H9 (cell line): ENCODE measurements at regions not wholly inside any gene's neighbourhood (a gene's known extent, or its start where the extent isn't known, plus 50 kb on each side); places are given as distances from the start of the nearest gene placed in this dataset.

Source experiments
- DNase-seq: peaks from one replicate; pipeline ENCODE4 v3.0.0-alpha.2; 2017
- H2AFZ ChIP-seq: one replicate; pipeline ENCODE4 v1.6.1; 2013; ENCODE audit warnings: mild to moderate bottlenecking, low read length, control low read depth, moderate library complexity
- H2AK5ac ChIP-seq: 2 replicates; pipeline ENCODE4 v1.6.1; 2013; ENCODE audit warnings: low read length, control low read depth, mixed read lengths; ENCODE audit not compliant: insufficient read length
- H2BK120ac ChIP-seq: one replicate; pipeline ENCODE4 v1.6.1; 2013; ENCODE audit warnings: low read depth, mild to moderate bottlenecking, low read length, control low read depth, inconsistent platforms; ENCODE audit not compliant: poor library complexity, severe bottlenecking
- H2BK12ac ChIP-seq: 2 replicates; pipeline ENCODE4 v1.6.1; 2013; ENCODE audit warnings: low read length, control low read depth, mixed read lengths, low read depth; ENCODE audit not compliant: insufficient read length
- H2BK15ac ChIP-seq: 2 replicates; pipeline ENCODE4 v1.6.1; 2013; ENCODE audit warnings: low read depth, low read length, control low read depth
- H2BK20ac ChIP-seq: one replicate; pipeline ENCODE4 v1.6.1; 2013; ENCODE audit warnings: low read depth, mild to moderate bottlenecking, low read length, control low read depth, inconsistent platforms; ENCODE audit not compliant: poor library complexity, severe bottlenecking
- H2BK5ac ChIP-seq: 2 replicates; pipeline ENCODE4 v1.6.1; 2013; ENCODE audit warnings: low read length, control low read depth, mixed read lengths; ENCODE audit not compliant: insufficient read length
- H3K14ac ChIP-seq: 2 replicates; pipeline ENCODE4 v1.6.1; 2013; ENCODE audit warnings: low read length, control low read depth; ENCODE audit not compliant: insufficient read depth
- H3K18ac ChIP-seq: 2 replicates; pipeline ENCODE4 v1.6.1; 2013; ENCODE audit warnings: low read depth, mild to moderate bottlenecking, mixed read lengths, low read length, control low read depth; ENCODE audit not compliant: insufficient read length
- H3K23ac ChIP-seq: 2 replicates; pipeline ENCODE4 v1.6.1; 2013; ENCODE audit warnings: low read length, control low read depth, mixed read lengths, low read depth; ENCODE audit not compliant: insufficient read length
- H3K23me2 ChIP-seq: 2 replicates; pipeline ENCODE4 v1.6.1; 2013; ENCODE audit warnings: low read depth, mild to moderate bottlenecking, mixed read lengths, low read length, control low read depth; ENCODE audit not compliant: insufficient read length, poor library complexity, severe bottlenecking
- H3K27ac ChIP-seq: 2 replicates; pipeline ENCODE4 v1.5.1; 2013; ENCODE audit warnings: low read length, control low read depth, mixed read lengths, low read depth; ENCODE audit not compliant: insufficient read length
- H3K27me3 ChIP-seq: 2 replicates; pipeline ENCODE4 v1.6.1; 2013; ENCODE audit warnings: low read length, control low read depth, inconsistent platforms; ENCODE audit not compliant: insufficient read depth
- H3K4ac ChIP-seq: 2 replicates; pipeline ENCODE4 v1.6.1; 2013; ENCODE audit warnings: low read depth, mild to moderate bottlenecking, control low read depth, inconsistent platforms, low read length, moderate library complexity
- H3K4me1 ChIP-seq: 2 replicates; pipeline ENCODE4 v1.6.1; 2013; ENCODE audit warnings: low read length, control low read depth, inconsistent platforms; ENCODE audit not compliant: insufficient read depth
- H3K4me2 ChIP-seq: 2 replicates; pipeline ENCODE4 v1.6.1; 2013; ENCODE audit warnings: low read length, control low read depth, mixed read lengths; ENCODE audit not compliant: insufficient read length, insufficient read depth
- H3K56ac ChIP-seq: 2 replicates; pipeline ENCODE4 v1.6.1; 2013; ENCODE audit warnings: low read depth, mild to moderate bottlenecking, mixed read lengths, low read length, control low read depth; ENCODE audit not compliant: insufficient read length
- H3K79me1 ChIP-seq: 2 replicates; pipeline ENCODE4 v1.6.1; 2013; ENCODE audit warnings: low read depth, mild to moderate bottlenecking, moderate library complexity, low read length, control low read depth, inconsistent platforms; ENCODE audit not compliant: insufficient read depth, poor library complexity, severe bottlenecking
- H3K79me2 ChIP-seq: 2 replicates; pipeline ENCODE4 v1.6.1; 2013; ENCODE audit warnings: low read length, control low read depth, inconsistent platforms; ENCODE audit not compliant: insufficient read depth
- H3K9ac ChIP-seq: 2 replicates; pipeline ENCODE4 v1.6.1; 2013; ENCODE audit warnings: low read length, control low read depth, mixed read lengths; ENCODE audit not compliant: insufficient read length; ENCODE audit errors: extremely low read depth
- H3K9me3 ChIP-seq: one replicate; pipeline ENCODE4 v1.6.1; 2013; ENCODE audit warnings: low read depth, low read length, inconsistent platforms; ENCODE audit not compliant: control insufficient read depth
- H3T11ph ChIP-seq: one replicate; pipeline ENCODE4 v1.6.1; 2013; ENCODE audit warnings: mild to moderate bottlenecking, low read length, control low read depth, inconsistent platforms
- H4K20me1 ChIP-seq: one replicate; pipeline ENCODE4 v1.6.1; 2013; ENCODE audit not compliant: control insufficient read depth, insufficient read length, insufficient read depth
- H4K5ac ChIP-seq: 2 replicates; pipeline ENCODE4 v1.6.1; 2013; ENCODE audit warnings: low read depth, mild to moderate bottlenecking, mixed read lengths, low read length, control low read depth; ENCODE audit not compliant: insufficient read length
- H4K8ac ChIP-seq: replicated peaks from 2 replicates; pipeline ENCODE4 v1.6.1; 2013; ENCODE audit warnings: low read length, control low read depth, mixed read lengths, low read depth; ENCODE audit not compliant: insufficient read length
- H4K91ac ChIP-seq: 2 replicates; pipeline ENCODE4 v1.6.1; 2013; ENCODE audit warnings: low read depth, mild to moderate bottlenecking, moderate library complexity, mixed read lengths, low read length, control low read depth; ENCODE audit not compliant: insufficient read length
- H3K27ac Mint-ChIP-seq, 3 experiments: 2 replicates in 2 of 3; 3 replicates in 1 of 3; pipeline ENCODE4 v1.8.0; 2020 to 2021; ENCODE audit warnings: mixed read lengths in 3 of 3, mild to moderate bottlenecking in 1 of 3, moderate library complexity in 1 of 3
- H3K27me3 Mint-ChIP-seq: 2 replicates; pipeline ENCODE4 v1.8.0; 2021; ENCODE audit warnings: low read depth, mild to moderate bottlenecking, moderate library complexity, mixed read lengths
- H3K36me3 Mint-ChIP-seq, 3 experiments: 2 replicates in 2 of 3; 3 replicates in 1 of 3; pipeline ENCODE4 v1.8.0; 2020 to 2021; ENCODE audit warnings: low read depth in 3 of 3, mixed read lengths in 3 of 3; ENCODE audit not compliant: insufficient read depth in 1 of 3
- H3K4me1 Mint-ChIP-seq, 2 experiments: 2 replicates each; pipeline ENCODE4 v1.8.0; 2020; ENCODE audit warnings: mixed read lengths in 2 of 2
- H3K4me3 Mint-ChIP-seq, 2 experiments: 2 replicates in 1 of 2; 3 replicates in 1 of 2; pipeline ENCODE4 v1.8.0; 2020 to 2021; ENCODE audit warnings: mild to moderate bottlenecking in 2 of 2, mixed read lengths in 2 of 2, moderate library complexity in 1 of 2
- H3K9me3 Mint-ChIP-seq, 2 experiments: 2 replicates in 1 of 2; 3 replicates in 1 of 2; pipeline ENCODE4 v1.8.0; 2020; ENCODE audit warnings: mild to moderate bottlenecking in 2 of 2, mixed read lengths in 2 of 2, moderate library complexity in 1 of 2
- CTCF ChIP-seq: fragments of 200-600 bp; sonication (generic); conservative IDR thresholded peaks from 3 replicates; pipeline ENCODE4 v1.8.0; 2021; ENCODE audit warnings: antibody characterized with exemption, mild to moderate bottlenecking
- WGBS: extraction: QIAGEN DNeasy Blood & Tissue Kit; methylation state at CpG from one replicate; pipeline ENCODE4 v1.1.7; 2013; ENCODE audit warnings: missing lambda C conversion rate, low lambda C conversion rate, mixed read lengths; ENCODE audit not compliant: insufficient read length; ENCODE audit errors: extremely low coverage; 5-methylcytosine and 5-hydroxymethylcytosine counted together

GRCh38 chr10:94049911-94050310, 56.2 kb downstream of the PLCE1 start:
- H4K5ac ChIP-seq, result no peak overlapping the region
- H3T11ph ChIP-seq, result no peak overlapping the region
- H3K27me3 ChIP-seq, result no peaks in the 10 kb centered on the region
- no peaks in the 10 kb centered on the region for H4K20me1 ChIP-seq
- no peak overlapping the region for H4K8ac ChIP-seq
- Mint-ChIP-seq H3K27ac (no peak overlapping the region), H3K4me1 (peaks cover 4 to 7% of the 10 kb centered on the region in 2 experiments), H3K4me3 (no peak overlapping the region), H3K9me3 (no peaks in the 10 kb centered on the region), H3K36me3 (no peaks in the 10 kb centered on the region), H3K27me3 (no peaks in the 10 kb centered on the region)
- H3K9ac ChIP-seq, result no peak overlapping the region
- H2BK12ac ChIP-seq, result no peak overlapping the region
- TF ChIP-seq CTCF, result no peak
- H3K14ac ChIP-seq, result no peak overlapping the region
- no CpG with 5 or more reads among the region's 4 CpGs for WGBS
- H3K27ac ChIP-seq, result no peak overlapping the region
- DNase-seq, result no peak
- H2BK120ac ChIP-seq, result no peak overlapping the region
- no peak overlapping the region for H2BK5ac ChIP-seq
- H3K23ac ChIP-seq, result no peak overlapping the region
- no peak overlapping the region for H3K18ac ChIP-seq
- H3K4me1 ChIP-seq, result peaks cover 2% of the 10 kb centered on the region; the same call in 1 of the 2 replicates
- H3K4me2 ChIP-seq, result no peak overlapping the region
- no peak overlapping the region for H2AK5ac ChIP-seq
- no peaks in the 10 kb centered on the region for H3K79me1 ChIP-seq
- no peaks in the 10 kb centered on the region for H3K79me2 ChIP-seq
- no peaks in the 10 kb centered on the region for H3K23me2 ChIP-seq
- H4K91ac ChIP-seq, result no peak overlapping the region
- H2BK20ac ChIP-seq, result no peak overlapping the region
- no peaks in the 10 kb centered on the region for H3K9me3 ChIP-seq
- H3K4ac ChIP-seq, result no peak overlapping the region
- no peak overlapping the region for H2AFZ ChIP-seq
- no peak overlapping the region for H2BK15ac ChIP-seq
- no peak overlapping the region for H3K56ac ChIP-seq
